GM18861 (cell line): ENCODE measurements at regions not wholly inside any gene's neighbourhood (a gene's known extent, or its start where the extent isn't known, plus 50 kb on each side); places are given as distances from the start of the nearest gene placed in this dataset.
"Not testable (repeated sequence)": the region's sequence is repeated elsewhere in the genome, so short reads cannot be mapped to it uniquely, and the experiment has no call there.

Experiments
- ATAC-seq: cut with Tn5 transposase; IDR thresholded peaks from one replicate; pipeline ENCODE4 v1.9.1; 2021; ENCODE audit not compliant: unreplicated experiment

DNA sequence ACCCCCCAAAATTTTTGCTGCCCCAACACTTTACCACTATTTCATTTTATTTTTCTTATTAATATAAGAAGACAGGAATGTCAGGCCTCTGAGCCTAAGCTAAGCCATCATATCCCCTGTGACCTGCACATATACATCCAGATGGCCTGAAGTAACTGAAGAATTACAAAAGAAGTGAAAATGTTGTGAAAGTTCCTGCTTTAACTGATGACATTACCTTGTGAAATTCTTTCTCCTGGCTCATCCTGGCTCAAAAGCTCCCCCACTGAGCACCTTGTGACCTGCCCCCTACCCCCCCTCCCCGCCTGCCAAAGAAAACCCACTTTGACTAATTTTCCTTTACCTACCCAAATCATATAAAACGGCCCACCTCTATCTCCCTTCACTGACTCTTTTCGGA is 200.3 kb upstream of the FKBP1C start:
- ATAC-seq: not testable (repeated sequence)

- no peak for ATAC-seq
Measured at GRCh38 chr6:63014290-63014689, 197.0 kb upstream of the FKBP1C start.

DNA sequence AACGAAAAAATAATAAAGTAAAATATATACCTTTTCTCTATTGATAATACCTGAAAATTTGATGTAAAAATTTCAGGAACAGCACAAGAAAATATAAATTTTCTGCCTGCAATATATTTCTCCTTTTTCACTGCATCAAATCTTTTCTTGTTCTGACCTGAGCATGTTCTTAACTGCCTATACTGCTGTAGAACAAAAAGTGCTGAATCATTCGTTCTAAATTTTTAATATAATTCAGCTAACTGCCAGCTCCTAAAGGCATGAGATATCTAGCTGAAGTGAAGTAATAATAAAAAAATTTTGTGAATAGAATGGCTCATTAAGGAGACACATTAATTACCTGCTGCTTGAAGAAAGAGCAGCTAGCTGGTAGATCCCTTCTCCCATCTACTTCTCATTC is 188.6 kb upstream of the FKBP1C start:
- no peak for ATAC-seq

DNA sequence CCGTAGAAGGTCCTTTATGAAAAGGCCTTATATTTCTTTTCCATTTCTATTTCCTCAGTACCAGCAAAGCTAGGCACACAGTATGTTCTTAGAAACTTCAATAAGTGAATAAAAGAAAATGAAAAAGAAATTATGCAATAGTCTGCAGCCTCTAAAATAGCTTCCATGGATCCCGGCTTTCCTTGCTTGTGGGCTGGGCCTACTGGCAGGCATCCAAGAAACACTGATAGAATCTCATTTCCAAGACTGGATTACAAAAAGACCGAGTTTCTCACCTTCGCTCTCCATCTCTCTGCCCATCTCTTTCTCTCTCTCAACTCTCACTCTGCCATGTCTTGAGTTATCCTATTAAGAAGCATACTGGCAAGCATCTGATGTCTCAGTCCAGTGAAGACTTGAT is 187.5 kb upstream of the FKBP1C start:
- no peak for ATAC-seq

- no peak for ATAC-seq
Measured at GRCh38 chr6:63049216-63049615, 162.1 kb upstream of the FKBP1C start.

DNA sequence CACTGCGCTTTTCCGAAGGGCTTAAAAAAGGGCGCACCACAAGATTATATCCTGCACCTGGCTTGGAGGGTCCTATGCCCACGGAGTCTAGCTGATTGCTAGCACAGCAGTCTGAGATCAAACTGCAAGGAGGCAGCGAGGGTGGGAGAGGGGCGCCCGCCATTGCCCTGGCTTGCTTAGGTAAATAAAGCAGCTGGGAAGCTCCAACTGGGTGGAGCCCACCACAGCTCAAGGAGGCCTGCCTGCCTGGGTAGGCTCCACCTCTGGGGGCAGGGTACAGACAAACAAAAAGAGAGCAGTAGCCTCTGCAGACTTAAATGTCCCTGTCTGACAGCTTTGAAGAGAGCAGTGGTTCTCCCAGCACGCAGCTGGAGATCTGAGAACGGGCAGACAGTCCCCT is 158.1 kb upstream of the FKBP1C start:
- ATAC-seq: not testable (repeated sequence)

DNA sequence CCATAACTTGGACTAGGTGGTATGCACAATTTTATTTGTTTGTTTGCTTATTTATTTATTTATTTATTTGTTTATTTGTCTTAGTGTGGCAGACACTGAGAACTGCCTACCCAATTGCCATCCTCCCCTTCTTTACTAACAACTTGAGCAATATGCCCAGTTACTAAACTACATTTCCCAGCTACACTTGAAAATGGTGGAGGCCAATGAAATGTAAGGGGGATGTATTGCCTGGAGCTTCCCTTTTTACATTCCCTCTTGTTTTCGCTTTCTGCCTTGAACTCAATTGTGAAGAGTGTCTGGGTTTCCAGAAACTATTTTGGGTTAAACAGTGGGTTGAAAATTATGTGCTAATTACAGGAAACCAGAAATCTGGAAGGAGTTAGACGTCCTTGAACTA is 152.7 kb upstream of the FKBP1C start:
- no peak for ATAC-seq

DNA sequence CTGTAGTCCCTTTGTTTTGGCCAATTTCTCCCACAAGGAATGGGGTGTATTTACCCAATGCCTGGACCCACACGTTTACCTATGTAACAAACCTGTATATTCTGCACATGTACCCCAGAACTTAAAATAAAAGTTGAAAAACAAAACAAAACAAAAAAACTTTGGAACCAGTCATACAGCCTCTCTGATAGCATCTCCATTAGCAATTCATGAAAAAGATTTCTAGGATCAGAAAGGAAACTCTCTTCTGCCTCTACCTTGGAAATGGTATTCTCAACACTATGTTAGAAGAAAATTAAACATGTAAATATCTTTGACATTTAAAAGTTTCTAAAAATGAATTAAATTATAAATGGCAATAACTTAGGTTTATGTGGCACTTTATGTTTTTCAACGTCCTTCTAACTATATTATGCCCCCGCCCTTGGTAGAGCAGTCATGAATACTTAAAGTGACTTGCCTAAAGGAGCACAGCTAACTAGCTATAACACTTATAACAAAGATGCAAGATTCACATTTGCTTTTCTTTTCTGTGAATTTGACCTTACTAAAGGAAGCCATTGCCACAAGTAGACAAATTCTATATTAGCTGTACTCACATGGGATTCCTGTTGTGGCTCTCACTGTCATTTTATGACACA is 147.5 kb upstream of the FKBP1C start:
- no peak for ATAC-seq

DNA sequence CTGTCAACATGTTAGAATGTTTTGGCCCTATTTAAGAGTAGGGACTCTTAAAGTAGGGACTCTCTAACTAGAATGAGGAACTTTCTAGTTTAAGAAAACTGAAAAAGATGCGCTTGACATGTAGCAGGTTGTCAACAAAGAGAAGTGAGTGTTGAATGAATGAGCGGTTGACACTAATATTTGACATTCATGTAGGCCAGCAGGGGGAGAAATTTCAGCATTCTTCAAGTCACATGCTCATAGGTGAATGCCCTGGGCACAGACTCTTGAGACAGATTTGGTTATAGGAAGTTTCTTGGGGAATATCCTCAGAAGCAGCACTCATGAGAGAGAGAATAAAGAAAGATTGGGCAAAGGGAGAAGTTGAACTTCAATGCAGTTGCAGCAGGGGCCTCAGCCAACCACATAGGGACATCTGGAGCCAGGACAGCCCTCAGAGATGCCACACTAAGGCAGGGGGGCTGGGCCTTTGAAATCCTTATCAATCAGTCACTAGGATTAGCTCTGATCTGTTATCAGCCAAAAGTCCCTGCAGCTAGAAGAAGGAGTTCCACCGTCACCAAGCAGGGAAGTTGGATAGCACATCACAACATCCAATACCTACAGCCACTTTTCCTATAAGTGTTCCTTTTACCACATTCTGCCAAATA is 145.1 kb upstream of the FKBP1C start:
- ATAC-seq: peak; percentile 92

GRCh38 chr6:63094947-63095346 is 116.3 kb upstream of the FKBP1C start:
- no peak for ATAC-seq

GRCh38 chr6:63097222-63097621 is 114.0 kb upstream of the FKBP1C start:
- peak; percentile 71 for ATAC-seq

DNA sequence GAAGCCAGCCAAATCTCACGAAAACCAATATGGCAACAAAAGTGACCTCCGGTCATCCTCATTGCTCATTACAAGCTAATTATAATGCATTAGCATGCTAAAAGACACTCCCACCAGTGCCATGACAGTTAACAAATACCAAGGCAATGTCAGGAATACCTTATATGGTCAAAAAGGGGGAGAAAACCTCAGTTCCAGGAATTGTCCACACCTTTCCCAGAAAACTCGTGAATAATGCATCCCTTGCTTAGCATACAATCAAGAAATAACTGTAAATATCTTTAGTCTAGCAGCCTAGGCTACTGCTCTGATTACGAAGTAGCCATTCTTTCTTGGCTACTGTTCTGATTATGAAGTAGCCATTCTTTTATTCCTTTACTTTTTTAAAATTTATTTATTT is 112.5 kb upstream of the FKBP1C start:
- no peak for ATAC-seq

DNA sequence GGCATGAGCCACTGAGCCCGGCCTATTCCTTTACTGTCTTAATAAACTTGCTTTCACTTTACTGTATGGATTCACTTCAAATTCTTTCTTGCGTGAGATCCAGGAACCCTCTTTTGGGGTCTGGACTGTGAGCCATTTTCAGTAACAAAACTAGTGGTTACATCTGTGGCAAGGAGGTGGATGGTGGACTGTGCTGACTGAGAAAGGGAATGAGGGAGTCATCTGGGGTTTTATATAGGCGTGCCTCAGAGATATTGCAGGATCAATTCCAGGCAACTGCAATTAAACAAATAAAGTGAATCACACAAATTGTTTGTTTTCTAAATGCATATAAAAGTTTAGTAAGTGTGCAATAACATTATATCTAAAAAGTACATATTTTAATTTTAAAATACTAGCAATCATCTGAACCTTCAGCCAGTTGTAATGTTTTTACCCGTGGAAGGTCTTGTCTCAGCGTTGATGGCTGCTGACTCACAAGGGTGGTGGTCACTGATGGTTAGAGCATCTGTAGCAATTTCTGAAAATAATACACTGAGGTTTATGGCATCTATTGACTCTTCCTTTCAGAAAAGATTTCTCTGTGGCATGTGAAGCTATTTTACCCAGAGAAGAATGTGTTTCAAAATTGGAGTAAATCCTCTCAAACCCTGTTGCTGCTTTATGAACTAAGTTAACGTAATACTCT is 111.4 kb upstream of the FKBP1C start:
- ATAC-seq: no peak

DNA sequence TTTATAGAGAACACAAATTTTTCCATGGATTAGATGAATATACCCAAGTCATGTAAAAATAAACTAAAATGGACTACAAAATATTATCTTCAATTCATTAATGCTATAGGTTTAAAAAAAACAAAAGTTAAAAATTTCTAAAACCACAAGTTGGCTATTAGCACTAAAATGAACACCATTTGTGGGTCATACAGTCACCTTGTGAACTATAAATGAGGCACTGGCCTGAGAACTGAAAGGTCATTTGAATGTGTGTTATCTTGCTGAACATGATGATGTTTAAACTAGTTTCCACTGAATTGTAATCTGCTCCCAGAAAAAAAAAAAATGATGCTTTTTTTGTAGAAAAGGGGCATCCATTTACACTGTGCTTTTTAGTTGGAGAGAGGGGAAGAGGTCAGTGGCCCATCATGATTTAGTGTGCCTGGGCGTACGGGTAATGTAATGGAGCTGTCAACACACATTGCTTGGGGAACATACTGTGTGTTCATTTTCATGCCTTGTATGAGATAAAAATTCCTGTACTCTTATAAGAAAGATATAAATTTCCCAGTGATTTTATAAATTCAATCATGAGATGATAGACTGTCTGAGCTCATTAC is 96.6 kb upstream of the FKBP1C start:
- ATAC-seq: peak; percentile 99

- no peak for ATAC-seq
Measured at GRCh38 chr6:63121166-63121565, 90.1 kb upstream of the FKBP1C start.

DNA sequence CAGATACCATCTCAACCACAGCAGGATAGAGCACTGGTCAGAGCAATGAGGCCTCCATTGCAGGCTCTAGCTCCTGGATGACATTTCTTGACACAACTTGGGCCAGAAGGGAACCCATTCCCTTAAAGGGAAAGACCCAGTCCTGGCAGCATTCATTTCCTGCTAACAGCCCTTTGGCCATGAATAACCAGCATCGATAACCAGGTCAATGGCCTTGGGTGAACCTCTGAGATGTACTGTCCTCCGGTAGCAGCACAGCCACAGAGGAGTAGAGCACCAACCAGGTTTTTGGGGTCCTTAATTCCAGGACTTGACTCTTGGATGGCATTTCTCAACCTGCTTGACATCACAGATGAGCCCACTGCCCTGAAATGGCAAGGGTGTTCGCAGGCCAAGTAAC is 71.2 kb upstream of the FKBP1C start:
- ATAC-seq: no peak

DNA sequence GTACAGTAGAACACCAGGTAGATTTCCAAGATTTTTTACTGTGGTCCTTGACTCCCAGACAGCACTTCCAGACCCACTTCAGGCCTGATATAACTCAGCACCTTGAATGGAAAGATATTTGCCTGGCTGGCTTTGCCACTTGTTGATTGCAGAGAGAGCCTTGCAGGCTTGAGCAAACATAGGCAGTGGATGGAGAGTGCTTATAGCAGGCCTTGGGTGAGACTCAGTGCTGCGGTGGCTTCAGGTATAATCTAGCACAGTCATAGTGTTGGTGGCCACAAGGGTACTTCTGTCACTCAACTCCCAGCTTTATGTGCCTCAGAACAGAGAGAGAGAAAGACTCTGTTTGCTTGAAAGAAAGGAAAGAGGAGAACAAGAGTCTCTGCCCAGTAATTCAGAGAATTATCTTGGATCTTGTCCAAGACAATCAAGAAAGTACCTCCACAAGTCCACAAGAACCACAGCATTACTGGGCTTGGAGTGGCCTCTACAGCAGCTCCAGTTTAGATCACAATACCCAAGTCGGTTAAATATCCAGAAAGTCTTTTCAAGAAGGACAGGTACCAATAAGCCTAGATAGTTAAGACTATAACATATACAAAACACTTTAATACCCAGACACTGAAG is 70.5 kb upstream of the FKBP1C start:
- no peak for ATAC-seq

- ATAC-seq: no peak
Measured at GRCh38 chr6:63149730-63150129, 61.5 kb upstream of the FKBP1C start.

- ATAC-seq: no peak
Measured at GRCh38 chr6:63154535-63154934, 56.7 kb upstream of the FKBP1C start.
